NCI-H748 (cell line): ENCODE measurements at regions not wholly inside any gene's neighbourhood (a gene's known extent, or its start where the extent isn't known, plus 50 kb on each side); places are given as distances from the start of the nearest gene placed in this dataset.
"Not testable (repeated sequence)": the region's sequence is repeated elsewhere in the genome, so short reads cannot be mapped to it uniquely, and the experiment has no call there.

ENCODE experiments used
- DNase-seq: peaks from one replicate; lab custom pipeline; 2025; ENCODE audit not compliant: unreplicated experiment; lab: John Stamatoyannopoulos, UW

- no peak for DNase-seq
These were observed 169.2 kb upstream of the ATP10A start for GRCh38 chr15:26032162-26032846.

GRCh38 chr15:26029586-26029985 lies 166.5 kb upstream of the ATP10A start:
- not testable (repeated sequence) for DNase-seq

GRCh38 chr15:26029146-26029545 lies 166.0 kb upstream of the ATP10A start:
- no peak for DNase-seq

GRCh38 chr15:26028086-26028740 lies 165.1 kb upstream of the ATP10A start:
- no peak for DNase-seq

GRCh38 chr15:26026671-26027070 lies 163.5 kb upstream of the ATP10A start:
- DNase-seq = not testable (repeated sequence)

- no peak for DNase-seq
These were observed 161.1 kb upstream of the ATP10A start for GRCh38 chr15:26024241-26024640.

- DNase-seq = no peak
These were observed 160.6 kb upstream of the ATP10A start for GRCh38 chr15:26023691-26024090.

- DNase-seq = no peak
These were observed 160.1 kb upstream of the ATP10A start for GRCh38 chr15:26023231-26023630.

- no peak for DNase-seq
These were observed 157.7 kb upstream of the ATP10A start for GRCh38 chr15:26020871-26021270.

GRCh38 chr15:26017665-26018064 lies 154.5 kb upstream of the ATP10A start:
- DNase-seq = no peak

GRCh38 chr15:26015516-26016075 lies 152.5 kb upstream of the ATP10A start:
- no peak for DNase-seq

GRCh38 chr15:26013981-26014380 lies 150.9 kb upstream of the ATP10A start:
- DNase-seq = no peak

GRCh38 chr15:26011916-26012315 lies 148.8 kb upstream of the ATP10A start:
- DNase-seq = no peak

GRCh38 chr15:26007151-26007550 lies 144.0 kb upstream of the ATP10A start:
- no peak for DNase-seq

GRCh38 chr15:26001201-26001600 lies 138.1 kb upstream of the ATP10A start:
- no peak for DNase-seq

GRCh38 chr15:25993506-25993905 lies 130.4 kb upstream of the ATP10A start:
- no peak for DNase-seq

- peak; percentile 17 for DNase-seq
These were observed 127.1 kb upstream of the ATP10A start for GRCh38 chr15:25990220-25990619.

GRCh38 chr15:25989327-25989726 lies 126.2 kb upstream of the ATP10A start:
- no peak for DNase-seq

GRCh38 chr15:25988716-25989115 lies 125.6 kb upstream of the ATP10A start:
- not testable (repeated sequence) for DNase-seq

- no peak for DNase-seq
These were observed 124.5 kb upstream of the ATP10A start for GRCh38 chr15:25987638-25988037.

- peak; percentile 7 for DNase-seq
These were observed 122.0 kb upstream of the ATP10A start for GRCh38 chr15:25985165-25985564.

- no peak for DNase-seq
These were observed 119.6 kb upstream of the ATP10A start for GRCh38 chr15:25982736-25983135.
